GM18858 (cell line): ENCODE measurements at regions not wholly inside any gene's neighbourhood (a gene's known extent, or its start where the extent isn't known, plus 50 kb on each side); places are given as distances from the start of the nearest gene placed in this dataset.

Experiments used
- ATAC-seq: cut with Tn5 transposase; IDR thresholded peaks from one replicate; pipeline ENCODE4 v1.9.1; 2021; ENCODE audit not compliant: unreplicated experiment

GRCh38 chr4:126207910-126208309 is 893.2 kb downstream of the FAT4 start:
- no peak for ATAC-seq

- ATAC-seq = no peak
These were observed 894.4 kb downstream of the FAT4 start for GRCh38 chr4:126209147-126209546.

- ATAC-seq = no peak
These were observed 899.2 kb downstream of the FAT4 start for GRCh38 chr4:126213996-126214395.

GRCh38 chr4:126215759-126216158 is 901.0 kb downstream of the FAT4 start:
- ATAC-seq = no peak

- no peak for ATAC-seq
These were observed 901.9 kb downstream of the FAT4 start for GRCh38 chr4:126216611-126217010.

DNA sequence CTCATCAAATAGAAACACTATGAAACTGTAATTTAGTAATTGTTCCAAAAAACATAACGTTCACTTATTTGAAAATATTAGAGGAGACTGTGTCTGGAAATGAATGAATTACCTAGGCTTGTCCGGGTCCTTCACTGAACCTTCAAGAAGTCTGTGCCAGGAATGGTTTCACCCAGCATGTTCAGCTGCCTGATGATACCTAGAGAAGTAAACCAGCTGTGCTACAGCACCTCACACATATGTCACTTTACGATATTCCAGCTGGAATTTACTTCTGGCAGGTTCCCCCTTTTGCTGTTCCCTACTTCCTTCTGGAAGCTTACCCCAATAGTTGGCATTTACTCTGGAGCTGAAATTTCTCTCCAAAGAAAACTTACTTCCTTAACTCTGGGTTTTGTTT is 906.5 kb downstream of the FAT4 start:
- ATAC-seq = no peak

DNA sequence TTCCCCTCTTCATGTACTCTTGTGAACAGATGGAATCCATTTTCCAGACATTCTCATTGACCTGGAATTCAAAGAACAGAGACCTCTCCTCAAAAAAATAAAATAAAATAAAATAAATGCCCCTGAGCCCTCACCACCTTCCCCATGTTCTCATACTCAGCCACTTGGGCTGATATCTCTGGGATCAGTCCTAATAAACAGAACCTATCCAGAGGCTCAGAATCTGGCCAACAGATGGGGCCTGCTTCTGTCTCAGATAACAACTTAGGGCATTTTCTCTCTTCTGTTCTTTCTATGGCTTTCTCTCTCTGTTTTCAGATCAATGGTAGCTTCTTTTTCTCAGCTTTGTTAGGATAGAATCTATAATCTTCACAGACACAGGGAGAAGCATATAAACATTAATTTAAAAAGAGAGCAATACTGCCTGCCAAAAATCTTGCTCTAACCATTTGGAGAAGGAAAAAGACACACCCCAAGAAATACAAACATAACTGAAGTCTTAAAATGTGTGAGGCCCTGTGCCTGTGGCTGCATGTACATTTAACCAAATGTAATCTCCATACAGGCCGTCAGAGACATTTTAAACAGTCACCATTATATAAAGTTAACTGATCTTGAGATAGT is 907.1 kb downstream of the FAT4 start:
- ATAC-seq = no peak

DNA sequence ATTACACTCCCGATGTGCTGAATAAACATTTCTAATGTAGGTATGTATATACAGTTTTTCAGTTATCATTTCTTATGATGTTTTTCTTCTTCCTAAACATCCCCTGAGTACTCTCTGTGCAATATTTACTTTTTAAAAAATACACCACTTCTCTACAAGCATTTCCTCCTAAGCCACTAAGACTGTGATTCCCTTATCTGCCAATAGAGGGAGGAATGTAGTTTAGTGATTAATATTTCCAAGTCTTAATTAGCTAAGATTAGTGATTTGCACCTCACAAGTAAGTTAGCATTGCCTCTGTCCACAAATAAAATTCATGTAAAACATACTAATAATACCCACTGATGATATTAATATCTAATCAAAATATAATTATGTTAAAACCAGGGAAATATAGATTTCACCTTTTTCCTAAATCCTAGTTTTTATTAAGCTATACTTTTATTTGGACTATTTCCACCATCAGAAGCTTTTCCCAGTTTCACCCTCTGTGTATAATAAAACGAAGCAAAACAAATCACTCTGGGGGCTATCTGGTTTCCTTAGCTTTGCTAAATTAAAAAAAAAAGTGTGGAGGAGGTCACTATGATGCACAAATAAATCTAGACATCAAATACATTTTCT is 909.1 kb downstream of the FAT4 start:
- no peak for ATAC-seq

GRCh38 chr4:126227428-126227827 is 912.7 kb downstream of the FAT4 start:
- no peak for ATAC-seq

GRCh38 chr4:126230269-126230668 is 915.5 kb downstream of the FAT4 start:
- ATAC-seq = no peak

DNA sequence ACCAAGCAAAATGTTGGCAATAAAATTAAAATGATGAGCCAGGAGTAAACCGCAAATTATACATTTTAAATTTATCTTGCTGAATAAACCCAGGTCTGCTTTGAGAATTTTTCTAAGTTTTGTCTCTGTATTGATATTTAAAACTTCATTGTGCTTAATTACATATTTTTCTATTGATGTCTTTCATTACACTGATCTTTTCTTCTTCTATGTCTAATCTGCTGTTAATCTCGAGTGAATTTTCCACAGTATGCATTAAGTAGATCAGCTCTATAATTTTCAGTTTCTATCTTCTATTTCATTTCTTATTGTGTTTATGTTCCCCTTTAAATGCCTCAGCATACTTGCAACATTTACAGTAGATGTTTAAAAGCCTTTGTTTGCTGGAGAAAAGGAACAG is 918.7 kb downstream of the FAT4 start:
- no peak for ATAC-seq

- ATAC-seq = no peak
These were observed 923.3 kb downstream of the FAT4 start for GRCh38 chr4:126238013-126238412.

GRCh38 chr4:126241634-126242033 is 926.9 kb downstream of the FAT4 start:
- ATAC-seq = no peak

DNA sequence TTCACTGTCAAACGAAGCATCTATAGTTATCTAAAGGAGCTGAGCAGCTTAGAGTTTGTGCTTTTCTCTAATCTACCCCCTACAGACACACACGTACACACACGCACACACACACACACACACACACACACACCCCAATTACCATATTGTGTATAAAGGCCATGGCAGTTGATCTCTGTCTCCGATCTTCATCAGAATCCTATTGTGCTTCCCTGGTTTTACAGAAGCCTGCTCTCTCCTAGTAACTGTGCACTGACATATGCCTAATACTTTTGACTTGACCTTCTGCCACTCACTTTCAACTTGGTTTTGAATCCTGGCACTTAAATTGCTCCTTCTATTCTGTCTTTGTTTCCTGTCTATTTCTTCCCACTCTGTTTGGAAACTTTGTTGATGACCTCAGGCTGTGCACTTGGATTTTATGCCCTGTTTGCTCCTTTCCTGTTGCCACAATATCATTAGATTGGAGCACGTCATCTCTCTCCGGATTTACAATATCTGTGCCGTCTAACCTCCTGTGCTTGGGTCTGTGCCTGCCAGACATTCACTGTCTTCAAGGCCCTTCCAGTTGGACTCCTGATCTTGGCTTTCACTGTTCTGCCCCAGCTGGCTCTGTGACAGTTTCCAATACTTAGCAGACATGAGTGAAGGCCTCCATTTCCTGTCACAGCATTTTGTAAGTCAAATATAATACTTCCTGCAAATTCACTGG is 928.1 kb downstream of the FAT4 start:
- ATAC-seq = no peak

GRCh38 chr4:126247409-126247808 is 932.7 kb downstream of the FAT4 start:
- ATAC-seq = no peak

GRCh38 chr4:126250006-126250405 is 935.3 kb downstream of the FAT4 start:
- no peak for ATAC-seq

DNA sequence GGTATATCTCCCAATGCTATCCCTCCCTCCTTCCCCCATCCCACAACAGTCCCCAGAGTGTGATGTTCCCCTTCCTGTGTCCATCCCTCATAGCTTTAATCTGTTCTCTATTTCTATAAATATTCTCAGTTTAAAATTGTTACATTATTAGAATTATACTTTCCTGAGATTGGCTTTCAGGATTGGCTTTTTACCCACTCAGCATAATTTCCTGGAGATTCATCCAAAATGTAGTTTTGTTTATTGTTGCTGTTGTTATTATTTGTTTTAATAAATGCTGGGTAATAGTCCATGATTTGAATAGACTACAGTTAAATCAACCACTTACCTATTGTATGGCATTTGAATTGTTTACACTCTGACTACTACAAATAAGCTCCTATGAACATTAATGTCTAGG is 936.4 kb downstream of the FAT4 start:
- ATAC-seq = no peak

GRCh38 chr4:126262665-126263064 is 947.9 kb downstream of the FAT4 start:
- no peak for ATAC-seq

GRCh38 chr4:126264839-126265238 is 950.1 kb downstream of the FAT4 start:
- no peak for ATAC-seq

- no peak for ATAC-seq
These were observed 951.1 kb downstream of the FAT4 start for GRCh38 chr4:126265888-126266287.

- ATAC-seq = no peak
These were observed 952.9 kb downstream of the FAT4 start for GRCh38 chr4:126267689-126268088.

DNA sequence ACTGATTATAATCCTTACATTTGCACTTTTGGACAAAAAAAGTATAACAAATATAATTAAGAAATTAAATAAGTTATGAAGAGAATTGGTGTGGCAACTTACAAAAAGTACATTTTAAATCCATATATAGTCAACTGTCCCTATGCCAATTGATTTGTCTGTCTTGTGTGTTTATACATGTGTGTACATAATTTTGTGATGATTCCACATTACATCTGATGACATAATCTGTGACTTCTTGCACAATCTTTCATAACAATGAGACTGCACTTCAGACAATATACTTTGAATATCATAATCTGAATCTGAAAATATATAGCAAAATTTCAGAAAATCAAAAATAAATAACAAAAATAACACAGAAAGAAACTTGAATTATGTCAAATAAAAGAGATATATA is 953.4 kb downstream of the FAT4 start:
- ATAC-seq = no peak
